ENCODE measurements at regions not wholly inside any gene's neighbourhood (a gene's known extent, or its start where the extent isn't known, plus 50 kb on each side); places are given as distances from the start of the nearest gene placed in this dataset.
"Not testable (repeated sequence)": the region's sequence is repeated elsewhere in the genome, so short reads cannot be mapped to it uniquely, and the experiment has no call there.

GRCh38 chr3:107001635-107002034, 375.6 kb upstream of the CCDC54 start:
- TF ChIP-seq CTCF (IDR thresholded peaks at IDR 0.05; ENCODE audit: insufficient read depth, low read length): no peak
- no peak for DNase-seq (ENCODE audit: low read depth)
- H3K4me3 ChIP-seq (ENCODE audit: low read depth, low read length): no peak overlapping the region

- H3K4me3 ChIP-seq (ENCODE audit: low read depth, low read length); DNase-seq (ENCODE audit: low read depth): not testable (repeated sequence)
Measured at GRCh38 chr3:107005352-107005751, 371.9 kb upstream of the CCDC54 start.

GRCh38 chr3:107008213-107008612, 369.0 kb upstream of the CCDC54 start:
- H3K4me3 ChIP-seq (ENCODE audit: low read depth, low read length): no peak overlapping the region
- no peak for TF ChIP-seq CTCF (IDR thresholded peaks at IDR 0.05; ENCODE audit: insufficient read depth, low read length)
- DNase-seq (ENCODE audit: low read depth): no peak

- TF ChIP-seq CTCF (IDR thresholded peaks at IDR 0.05; ENCODE audit: insufficient read depth, low read length): no peak
- no peak for DNase-seq (ENCODE audit: low read depth)
- no peak overlapping the region for H3K4me3 ChIP-seq (ENCODE audit: low read depth, low read length)
Measured at GRCh38 chr3:107013641-107014040, 363.6 kb upstream of the CCDC54 start.

- no peak for TF ChIP-seq CTCF (IDR thresholded peaks at IDR 0.05; ENCODE audit: insufficient read depth, low read length)
- DNase-seq (ENCODE audit: low read depth): no peak
- H3K4me3 ChIP-seq (ENCODE audit: low read depth, low read length): no peak overlapping the region
Measured at GRCh38 chr3:107024551-107025026, 352.6 kb upstream of the CCDC54 start.

- no peak overlapping the region for H3K4me3 ChIP-seq (ENCODE audit: low read depth, low read length)
- TF ChIP-seq CTCF (IDR thresholded peaks at IDR 0.05; ENCODE audit: insufficient read depth, low read length): no peak
- DNase-seq (ENCODE audit: low read depth): no peak
Measured at GRCh38 chr3:107025961-107026360, 351.3 kb upstream of the CCDC54 start.

- no peak for DNase-seq (ENCODE audit: low read depth)
Measured at GRCh38 chr3:107028086-107028485, 349.2 kb upstream of the CCDC54 start.

More at GRCh38 chr3:107028086-107028485, 349.2 kb upstream of the CCDC54 start:
- TF ChIP-seq CTCF (IDR thresholded peaks at IDR 0.05; ENCODE audit: insufficient read depth, low read length): no peak
- H3K4me3 ChIP-seq (ENCODE audit: low read depth, low read length): no peak overlapping the region
